ENCODE measurements at regions not wholly inside any gene's neighbourhood (a gene's known extent, or its start where the extent isn't known, plus 50 kb on each side); places are given as distances from the start of the nearest gene placed in this dataset.

DNA sequence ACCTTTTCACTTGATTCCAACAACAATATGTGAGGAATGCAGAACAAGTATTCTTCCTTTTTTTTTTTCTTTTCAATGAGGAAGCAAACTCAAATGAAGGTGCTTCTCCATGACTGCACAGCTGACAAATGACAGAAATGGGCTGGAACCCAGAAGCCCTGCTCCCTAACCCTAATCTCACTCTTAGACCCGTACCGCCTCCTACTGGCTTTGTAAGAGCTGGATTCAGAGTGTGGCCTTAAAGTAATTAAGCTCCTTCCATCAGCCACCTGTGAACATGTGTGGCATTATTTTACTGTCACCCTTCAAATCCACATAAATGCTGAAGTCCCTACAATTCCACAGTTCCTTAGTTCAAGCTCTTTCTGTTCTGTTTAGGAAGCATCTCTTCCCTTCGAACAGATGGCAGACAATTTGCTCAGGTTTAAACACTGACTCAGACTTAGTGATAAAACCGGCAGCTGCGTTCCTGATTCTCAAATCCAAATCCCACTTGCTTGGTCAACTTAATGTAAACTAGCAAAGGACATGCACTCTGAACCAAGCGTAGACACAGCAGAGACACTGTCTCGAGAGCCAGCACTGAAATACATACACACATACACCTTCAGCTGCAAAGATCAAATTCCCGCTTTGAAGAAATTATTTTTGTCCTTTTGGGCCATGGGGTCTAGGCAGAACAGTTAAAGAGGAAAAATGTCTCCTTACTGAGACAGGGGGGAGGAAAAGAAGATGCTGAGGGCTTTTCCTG is 316.7 kb upstream of the TLE4 start:
- H3F3A ChIP-seq (ENCODE audit: low read depth) = no peaks in the 10 kb centered on the region
- no peak overlapping the region for H2AFZ ChIP-seq (ENCODE audit: low read length)
- no peaks in the 10 kb centered on the region for H3K27me3 ChIP-seq (ENCODE audit: insufficient read depth, low read length, poor library complexity, severe bottlenecking)
- no peaks in the 10 kb centered on the region for H4K20me1 ChIP-seq (ENCODE audit: insufficient read depth, low read length, poor library complexity, severe bottlenecking)
- no peaks in the 10 kb centered on the region for H3K9me3 ChIP-seq (ENCODE audit: insufficient read depth, low read depth, low read length)
- H3K79me2 ChIP-seq (ENCODE audit: insufficient read depth, low read length) = no peaks in the 10 kb centered on the region
- H3K9ac ChIP-seq (ENCODE audit: low read depth, low read length, poor library complexity, severe bottlenecking) = no peak overlapping the region
- H3K4me2 ChIP-seq (ENCODE audit: low read depth, low read length, poor library complexity, severe bottlenecking) = no peak overlapping the region
- H3K36me3 ChIP-seq (ENCODE audit: insufficient read depth, low read length) = no peaks in the 10 kb centered on the region
- no peak for TF ChIP-seq EZH2phosphoT487 (IDR thresholded peaks at IDR 0.05; ENCODE audit: borderline replicate concordance)
- TF ChIP-seq, protein P1, sequence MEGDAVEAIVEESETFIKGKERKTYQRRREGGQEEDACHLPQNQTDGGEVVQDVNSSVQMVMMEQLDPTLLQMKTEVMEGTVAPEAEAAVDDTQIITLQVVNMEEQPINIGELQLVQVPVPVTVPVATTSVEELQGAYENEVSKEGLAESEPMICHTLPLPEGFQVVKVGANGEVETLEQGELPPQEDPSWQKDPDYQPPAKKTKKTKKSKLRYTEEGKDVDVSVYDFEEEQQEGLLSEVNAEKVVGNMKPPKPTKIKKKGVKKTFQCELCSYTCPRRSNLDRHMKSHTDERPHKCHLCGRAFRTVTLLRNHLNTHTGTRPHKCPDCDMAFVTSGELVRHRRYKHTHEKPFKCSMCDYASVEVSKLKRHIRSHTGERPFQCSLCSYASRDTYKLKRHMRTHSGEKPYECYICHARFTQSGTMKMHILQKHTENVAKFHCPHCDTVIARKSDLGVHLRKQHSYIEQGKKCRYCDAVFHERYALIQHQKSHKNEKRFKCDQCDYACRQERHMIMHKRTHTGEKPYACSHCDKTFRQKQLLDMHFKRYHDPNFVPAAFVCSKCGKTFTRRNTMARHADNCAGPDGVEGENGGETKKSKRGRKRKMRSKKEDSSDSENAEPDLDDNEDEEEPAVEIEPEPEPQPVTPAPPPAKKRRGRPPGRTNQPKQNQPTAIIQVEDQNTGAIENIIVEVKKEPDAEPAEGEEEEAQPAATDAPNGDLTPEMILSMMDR (conservative IDR thresholded peaks at IDR 0.05; ENCODE audit: low read length) = peak; percentile 67
- H3K4me1 ChIP-seq (ENCODE audit: insufficient read depth, low read length, poor library complexity, severe bottlenecking) = peaks cover 12% of the 10 kb centered on the region
- H3K9me2 ChIP-seq (replicated peaks; ENCODE audit: low read depth, low read length) = no peaks in the 10 kb centered on the region
- no peak overlapping the region for H3K4me3 ChIP-seq (ENCODE audit: low read length, poor library complexity, severe bottlenecking)

DNA sequence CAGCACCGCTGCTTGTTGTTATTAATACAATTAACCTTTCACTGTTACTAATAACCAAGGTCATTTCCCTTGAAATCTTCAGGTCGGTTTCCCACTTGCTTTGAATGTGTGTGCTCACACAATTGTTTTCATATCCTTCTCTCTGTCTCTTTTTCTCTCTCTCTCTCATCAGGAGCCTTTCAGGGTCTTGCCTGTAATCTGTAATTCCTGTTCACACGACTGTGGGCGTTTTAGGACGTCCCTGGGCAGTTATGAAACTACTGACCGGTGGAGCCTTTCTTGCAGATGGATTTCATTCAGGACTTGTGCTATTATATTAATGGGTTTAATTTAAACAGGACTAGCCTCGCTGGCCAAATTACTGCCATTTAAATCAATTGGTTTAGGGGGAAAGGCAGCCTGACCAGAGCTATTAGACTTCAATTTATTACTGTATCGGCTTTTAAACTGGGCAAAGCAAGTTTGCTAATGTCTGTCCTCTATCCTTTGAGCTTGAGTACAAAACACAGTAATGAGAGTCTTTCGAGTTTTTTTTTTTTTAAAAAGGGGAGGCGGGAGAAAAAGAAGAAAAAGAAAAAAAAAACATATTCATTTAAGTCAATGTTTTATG is 316.0 kb upstream of the TLE4 start:
- no peaks in the 10 kb centered on the region for H3F3A ChIP-seq (ENCODE audit: low read depth)
- no peak overlapping the region for H3K4me3 ChIP-seq (ENCODE audit: low read length, poor library complexity, severe bottlenecking)
- no peak overlapping the region for H3K9ac ChIP-seq (ENCODE audit: low read depth, low read length, poor library complexity, severe bottlenecking)
- H3K27me3 ChIP-seq (ENCODE audit: insufficient read depth, low read length, poor library complexity, severe bottlenecking) = no peaks in the 10 kb centered on the region
- H2AFZ ChIP-seq (ENCODE audit: low read length) = no peak overlapping the region
- no peaks in the 10 kb centered on the region for H3K9me2 ChIP-seq (replicated peaks; ENCODE audit: low read depth, low read length)
- H3K36me3 ChIP-seq (ENCODE audit: insufficient read depth, low read length) = no peaks in the 10 kb centered on the region
- H3K79me2 ChIP-seq (ENCODE audit: insufficient read depth, low read length) = no peaks in the 10 kb centered on the region
- no peaks in the 10 kb centered on the region for H4K20me1 ChIP-seq (ENCODE audit: insufficient read depth, low read length, poor library complexity, severe bottlenecking)
- peaks cover 19% of the 10 kb centered on the region for H3K4me1 ChIP-seq (ENCODE audit: insufficient read depth, low read length, poor library complexity, severe bottlenecking)
- H3K9me3 ChIP-seq (ENCODE audit: insufficient read depth, low read depth, low read length) = no peaks in the 10 kb centered on the region
- no peak for TF ChIP-seq EZH2phosphoT487 (IDR thresholded peaks at IDR 0.05; ENCODE audit: borderline replicate concordance)
- TF ChIP-seq, protein P1 (conservative IDR thresholded peaks at IDR 0.05; ENCODE audit: low read length) = no peak
- no peak overlapping the region for H3K4me2 ChIP-seq (ENCODE audit: low read depth, low read length, poor library complexity, severe bottlenecking)

DNA sequence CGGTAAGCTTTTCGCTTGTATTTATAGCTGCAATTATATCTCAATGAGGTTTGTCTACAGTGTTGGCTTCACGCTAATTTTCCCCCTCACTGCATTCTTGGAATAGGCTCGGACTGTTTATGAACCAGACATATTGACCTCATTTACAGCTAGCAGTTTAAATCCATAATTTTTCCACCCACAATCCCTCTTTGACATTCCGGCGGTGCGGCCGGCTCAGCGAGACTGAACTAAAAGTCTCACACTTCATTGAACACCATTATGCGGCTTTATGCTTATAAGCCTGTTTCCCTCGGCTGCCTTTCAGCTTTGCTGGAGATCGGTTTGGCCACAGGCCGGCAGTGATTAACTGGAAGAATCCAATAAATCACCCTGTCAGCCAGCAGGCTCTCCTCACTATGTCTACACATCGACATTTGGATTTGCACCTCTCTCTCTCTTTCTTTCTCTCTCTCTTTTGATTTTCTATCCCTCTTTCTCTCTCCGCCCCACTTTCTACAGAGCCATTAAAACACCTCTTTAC is 315.0 kb upstream of the TLE4 start:
- Histone ChIP-seq H3K9me3 (ENCODE audit: insufficient read depth, low read depth, low read length) (no peaks in the 10 kb centered on the region), H4K20me1 (ENCODE audit: insufficient read depth, low read length, poor library complexity, severe bottlenecking) (no peaks in the 10 kb centered on the region), H3K79me2 (ENCODE audit: insufficient read depth, low read length) (no peaks in the 10 kb centered on the region), H2AFZ (ENCODE audit: low read length) (no peak overlapping the region), H3F3A (ENCODE audit: low read depth) (no peaks in the 10 kb centered on the region), H3K4me3 (ENCODE audit: low read length, poor library complexity, severe bottlenecking) (no peak overlapping the region), H3K4me2 (ENCODE audit: low read depth, low read length, poor library complexity, severe bottlenecking) (no peak overlapping the region), H3K9me2 (replicated peaks; ENCODE audit: low read depth, low read length) (no peaks in the 10 kb centered on the region), H3K27me3 (ENCODE audit: insufficient read depth, low read length, poor library complexity, severe bottlenecking) (no peaks in the 10 kb centered on the region), H3K4me1 (ENCODE audit: insufficient read depth, low read length, poor library complexity, severe bottlenecking) (peaks cover 19% of the 10 kb centered on the region), H3K36me3 (ENCODE audit: insufficient read depth, low read length) (no peaks in the 10 kb centered on the region), H3K9ac (ENCODE audit: low read depth, low read length, poor library complexity, severe bottlenecking) (no peak overlapping the region)
- TF ChIP-seq EZH2phosphoT487 (IDR thresholded peaks at IDR 0.05; ENCODE audit: borderline replicate concordance) = no peak
- TF ChIP-seq, protein P1 (conservative IDR thresholded peaks at IDR 0.05; ENCODE audit: low read length) = no peak
